ENCODE measurements at regions not wholly inside any gene's neighbourhood (a gene's known extent, or its start where the extent isn't known, plus 50 kb on each side); places are given as distances from the start of the nearest gene placed in this dataset.

GRCh38 chr7:85608804-85609203 is 421.9 kb upstream of the SEMA3D start:
- Mint-ChIP-seq H3K4me3 (no peak overlapping the region), H3K27ac (no peak overlapping the region), H3K9me3 (peaks cover 0 to 20% (median 7%) of the 10 kb centered on the region in 9 donors), H3K4me1 (no peaks in the 10 kb centered on the region), H3K36me3 (peaks cover 0 to 2% (median 0%) of the 10 kb centered on the region in 3 donors), H3K27me3 (no peaks in the 10 kb centered on the region)
- no peak for ATAC-seq
- DNase-seq = no peak
- POLR2A ChIA-PET = no interaction called here

DNA sequence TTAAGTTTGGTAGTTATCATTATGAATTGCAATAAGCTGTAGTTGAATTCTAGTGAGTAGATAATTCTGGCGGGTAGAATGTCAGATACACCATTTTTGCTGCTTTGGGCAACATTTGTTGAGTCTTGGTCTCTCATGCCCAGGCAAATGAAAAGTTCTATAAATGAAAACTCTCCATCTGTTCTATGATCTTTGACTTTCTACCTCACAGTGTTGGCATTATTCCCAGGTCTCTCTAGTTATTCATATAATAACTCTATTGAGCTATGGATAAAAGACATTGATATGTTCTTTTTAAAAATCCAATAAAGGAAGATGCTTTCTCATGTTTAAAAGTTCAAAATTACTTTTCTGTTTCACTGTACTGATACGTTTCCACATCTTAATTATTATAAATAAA is 415.3 kb upstream of the SEMA3D start:
- ATAC-seq (no peak), DNase-seq (no peak)
- POLR2A ChIA-PET = no interaction called here
- Mint-ChIP-seq H3K27me3 (no peaks in the 10 kb centered on the region), H3K9me3 (peaks cover 0 to 21% (median 0%) of the 10 kb centered on the region in 9 donors), H3K4me3 (no peak overlapping the region), H3K4me1 (no peaks in the 10 kb centered on the region), H3K27ac (no peak overlapping the region), H3K36me3 (no peaks in the 10 kb centered on the region)

DNA sequence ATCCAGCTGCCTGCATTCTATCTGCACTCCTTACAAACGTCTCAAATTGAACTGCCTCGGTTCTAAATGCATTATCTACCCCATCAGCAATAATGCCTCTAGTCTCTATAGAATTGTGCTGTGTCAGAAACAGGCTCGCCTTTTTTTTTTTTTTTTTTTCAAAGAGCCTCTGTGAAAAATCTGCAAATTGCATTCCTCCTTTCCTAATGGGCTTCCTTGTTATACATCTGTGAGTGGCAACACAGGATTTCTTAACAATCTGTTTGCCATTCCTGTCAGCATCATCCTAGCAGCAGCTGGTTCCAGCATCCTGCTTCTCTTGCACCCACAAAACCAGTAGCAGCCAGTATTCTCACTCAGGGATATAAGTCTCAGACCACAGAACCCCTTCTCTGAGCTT is 413.5 kb upstream of the SEMA3D start:
- H3K27me3 Mint-ChIP-seq = no peaks in the 10 kb centered on the region
- H3K4me1 Mint-ChIP-seq = no peaks in the 10 kb centered on the region
- H3K4me3 Mint-ChIP-seq = no peak overlapping the region
- no peak overlapping the region for H3K27ac Mint-ChIP-seq
- no peak for ATAC-seq
- no peaks in the 10 kb centered on the region for H3K36me3 Mint-ChIP-seq
- no peak for DNase-seq
- POLR2A ChIA-PET = no interaction called here
- peaks cover 0 to 18% (median 0%) of the 10 kb centered on the region in 9 donors for H3K9me3 Mint-ChIP-seq

GRCh38 chr7:85596827-85597226 is 410.0 kb upstream of the SEMA3D start:
- H3K4me3 Mint-ChIP-seq = no peak overlapping the region
- H3K9me3 Mint-ChIP-seq = peaks cover 0 to 7% (median 0%) of the 10 kb centered on the region in 9 donors
- H3K27me3 Mint-ChIP-seq = no peaks in the 10 kb centered on the region
- H3K4me1 Mint-ChIP-seq = no peaks in the 10 kb centered on the region
- H3K36me3 Mint-ChIP-seq = no peaks in the 10 kb centered on the region
- POLR2A ChIA-PET = no interaction called here
- no peak for ATAC-seq
- no peak overlapping the region for H3K27ac Mint-ChIP-seq
- no peak for DNase-seq

GRCh38 chr7:85595750-85596178 is 408.9 kb upstream of the SEMA3D start:
- Mint-ChIP-seq H3K36me3 (no peaks in the 10 kb centered on the region), H3K4me1 (no peaks in the 10 kb centered on the region), H3K27me3 (no peaks in the 10 kb centered on the region), H3K4me3 (no peak overlapping the region), H3K27ac (no peak overlapping the region), H3K9me3 (peaks cover 0 to 7% (median 0%) of the 10 kb centered on the region in 9 donors)
- DNase-seq (no peak), ATAC-seq (no peak)
- POLR2A ChIA-PET = no interaction called here

DNA sequence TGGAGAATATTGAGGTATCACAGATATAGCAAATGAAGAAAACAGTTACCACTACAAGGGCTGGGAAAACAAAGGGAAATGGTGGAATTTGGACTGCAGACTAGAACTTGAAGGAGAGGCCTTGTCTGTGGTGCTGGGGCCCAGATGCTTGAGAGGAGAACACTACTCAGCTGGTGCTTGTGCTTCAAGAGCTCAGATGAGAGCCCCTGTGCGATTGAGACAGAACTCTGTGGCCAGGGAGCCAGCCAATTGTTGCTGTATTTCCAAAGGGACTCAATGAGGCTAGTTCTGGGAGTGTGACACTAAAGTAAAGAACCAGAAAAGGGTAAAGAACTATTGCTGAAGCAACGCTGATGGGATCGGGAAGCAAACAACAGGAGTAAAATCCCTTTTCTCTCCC is 406.5 kb upstream of the SEMA3D start:
- Mint-ChIP-seq H3K4me1 (no peaks in the 10 kb centered on the region), H3K27ac (no peak overlapping the region), H3K27me3 (no peaks in the 10 kb centered on the region), H3K9me3 (peaks cover 0 to 3% (median 0%) of the 10 kb centered on the region in 9 donors), H3K4me3 (no peak overlapping the region), H3K36me3 (no peaks in the 10 kb centered on the region)
- POLR2A ChIA-PET = no interaction called here
- ATAC-seq (no peak), DNase-seq (no peak)

GRCh38 chr7:85587785-85588184 is 400.9 kb upstream of the SEMA3D start:
- Mint-ChIP-seq H3K4me1 (no peaks in the 10 kb centered on the region), H3K27me3 (no peaks in the 10 kb centered on the region), H3K4me3 (no peak overlapping the region), H3K27ac (no peak overlapping the region), H3K36me3 (no peaks in the 10 kb centered on the region), H3K9me3 (peaks cover 0 to 2% (median 0%) of the 10 kb centered on the region in 9 donors)
- DNase-seq (no peak), ATAC-seq (no peak)
- POLR2A ChIA-PET = no interaction called here

DNA sequence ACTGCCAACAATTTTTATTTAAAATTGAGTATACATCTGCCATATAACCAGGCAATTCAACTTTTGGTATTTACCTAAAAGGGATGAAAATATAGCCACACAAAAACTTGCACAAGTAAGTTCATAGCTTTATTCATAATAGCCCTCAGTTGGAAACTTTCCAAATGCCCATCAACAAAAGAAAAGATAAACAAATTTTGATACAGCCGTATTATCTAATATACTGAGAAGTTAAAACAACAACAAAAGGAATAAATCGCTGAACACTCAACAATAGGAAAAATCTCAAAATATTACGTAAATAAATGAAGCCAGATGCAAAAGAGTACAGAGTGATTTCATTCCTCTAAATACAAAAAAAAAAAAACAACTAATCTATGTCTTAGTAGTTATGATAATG is 399.2 kb upstream of the SEMA3D start:
- no peak overlapping the region for H3K4me3 Mint-ChIP-seq
- no peaks in the 10 kb centered on the region for H3K36me3 Mint-ChIP-seq
- H3K27ac Mint-ChIP-seq = no peak overlapping the region
- no peaks in the 10 kb centered on the region for H3K4me1 Mint-ChIP-seq
- DNase-seq (no peak), ATAC-seq (no peak)
- H3K9me3 Mint-ChIP-seq = peaks cover 0 to 2% (median 0%) of the 10 kb centered on the region in 9 donors
- H3K27me3 Mint-ChIP-seq = no peaks in the 10 kb centered on the region
- POLR2A ChIA-PET = no interaction called here

DNA sequence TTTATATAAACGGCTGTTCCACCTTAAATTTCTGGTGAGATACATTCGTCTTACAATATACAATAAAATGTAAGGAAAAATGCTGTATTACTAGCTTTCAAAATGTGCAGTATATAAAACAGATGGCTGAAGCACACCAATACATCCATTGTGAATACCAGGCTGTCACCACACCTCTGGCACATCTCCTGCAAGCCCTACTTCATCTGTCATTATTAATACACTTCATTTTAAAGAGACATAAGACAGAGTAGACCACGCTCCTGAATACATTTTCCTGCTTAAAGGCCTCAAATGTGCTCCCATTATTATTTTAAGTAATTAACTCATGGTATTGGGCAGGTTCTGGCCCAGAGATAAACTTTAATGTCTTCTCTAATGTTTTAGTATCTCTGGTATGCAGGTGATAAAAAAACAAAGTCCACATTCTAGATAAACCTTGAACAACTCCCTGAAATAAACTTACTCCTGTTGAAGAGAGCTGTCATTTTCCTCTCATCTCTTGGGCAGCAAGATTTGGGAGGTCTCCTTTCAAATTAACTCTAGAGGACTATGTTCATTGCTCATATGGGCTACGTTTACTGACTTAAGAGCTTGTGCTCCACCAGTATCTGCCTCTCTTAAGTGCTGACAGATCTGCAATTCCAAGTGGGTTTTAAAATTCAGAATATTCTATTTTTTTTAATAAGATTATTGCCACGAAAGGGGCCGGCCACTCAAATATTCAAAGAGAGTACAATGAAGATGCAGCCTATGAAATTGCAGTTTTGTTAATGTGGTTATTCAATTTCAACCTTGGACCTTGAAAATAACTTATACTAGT is 396.5 kb upstream of the SEMA3D start:
- peaks cover 0 to 3% (median 0%) of the 10 kb centered on the region in 9 donors for H3K9me3 Mint-ChIP-seq
- H3K4me1 Mint-ChIP-seq = no peaks in the 10 kb centered on the region
- no peak overlapping the region for H3K27ac Mint-ChIP-seq
- POLR2A ChIA-PET = no interaction called here
- no peaks in the 10 kb centered on the region for H3K27me3 Mint-ChIP-seq
- H3K4me3 Mint-ChIP-seq = no peak overlapping the region
- ATAC-seq = no peak
- H3K36me3 Mint-ChIP-seq = no peaks in the 10 kb centered on the region
- DNase-seq = no peak

DNA sequence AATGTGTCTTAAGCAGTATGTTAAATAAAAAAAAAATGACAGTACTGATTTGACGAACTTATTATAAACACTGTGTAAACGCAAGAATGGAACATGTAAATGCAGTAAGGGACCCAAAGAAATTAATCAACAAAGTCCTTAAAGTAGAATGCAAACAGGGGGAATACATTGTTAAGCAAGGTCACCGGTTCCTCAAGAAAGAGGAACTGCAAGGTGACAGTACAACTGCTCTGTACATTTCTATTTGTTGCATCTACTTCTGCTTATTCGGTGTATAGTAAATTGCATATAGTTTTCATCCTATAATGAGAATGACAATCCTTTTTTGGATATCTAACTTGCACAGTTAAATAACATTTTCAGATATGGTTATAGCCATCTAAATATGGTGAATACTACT is 387.0 kb upstream of the SEMA3D start:
- H3K4me3 Mint-ChIP-seq = no peak overlapping the region
- no peaks in the 10 kb centered on the region for H3K36me3 Mint-ChIP-seq
- H3K27ac Mint-ChIP-seq = no peak overlapping the region
- H3K4me1 Mint-ChIP-seq = no peaks in the 10 kb centered on the region
- no peaks in the 10 kb centered on the region for H3K27me3 Mint-ChIP-seq
- DNase-seq (no peak), ATAC-seq (no peak)
- POLR2A ChIA-PET = no interaction called here
- H3K9me3 Mint-ChIP-seq = peaks cover 0 to 4% (median 0%) of the 10 kb centered on the region in 9 donors

DNA sequence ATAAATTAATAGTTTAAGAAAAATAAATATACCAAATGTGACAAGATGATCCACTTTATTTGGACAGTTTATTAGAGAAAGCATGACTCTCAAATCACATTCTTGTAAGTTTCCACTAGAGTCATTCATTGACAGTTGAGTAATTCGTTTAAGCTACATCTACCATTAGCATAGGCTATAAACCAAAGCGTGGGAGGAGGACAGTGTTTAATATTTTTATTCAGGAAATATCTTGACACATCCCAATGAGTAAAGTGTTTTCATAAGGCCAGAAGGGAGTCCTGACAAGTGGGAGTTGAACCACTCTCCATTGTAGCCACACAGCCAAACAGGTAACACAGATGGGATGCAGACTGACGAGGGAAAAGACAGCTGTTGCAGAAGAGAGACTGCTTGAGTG is 386.5 kb upstream of the SEMA3D start:
- Mint-ChIP-seq H3K36me3 (no peaks in the 10 kb centered on the region), H3K27ac (no peak overlapping the region), H3K27me3 (no peaks in the 10 kb centered on the region), H3K9me3 (peaks cover 0 to 3% (median 0%) of the 10 kb centered on the region in 9 donors), H3K4me3 (no peak overlapping the region), H3K4me1 (no peaks in the 10 kb centered on the region)
- DNase-seq = no peak
- no peak for ATAC-seq
- POLR2A ChIA-PET = no interaction called here

GRCh38 chr7:85570898-85571297 is 384.0 kb upstream of the SEMA3D start:
- DNase-seq (no peak), ATAC-seq (no peak)
- H3K27me3 Mint-ChIP-seq = no peaks in the 10 kb centered on the region
- H3K4me1 Mint-ChIP-seq = no peaks in the 10 kb centered on the region
- no peaks in the 10 kb centered on the region for H3K36me3 Mint-ChIP-seq
- no peak overlapping the region for H3K27ac Mint-ChIP-seq
- POLR2A ChIA-PET = no interaction called here
- H3K4me3 Mint-ChIP-seq = no peak overlapping the region
- H3K9me3 Mint-ChIP-seq = peaks cover 0 to 4% (median 0%) of the 10 kb centered on the region in 9 donors

GRCh38 chr7:85567983-85568382 is 381.1 kb upstream of the SEMA3D start:
- no peak for DNase-seq
- Mint-ChIP-seq H3K27me3 (no peaks in the 10 kb centered on the region), H3K9me3 (peaks cover 0 to 4% (median 0%) of the 10 kb centered on the region in 9 donors), H3K27ac (no peak overlapping the region), H3K4me1 (no peaks in the 10 kb centered on the region), H3K4me3 (no peak overlapping the region), H3K36me3 (no peaks in the 10 kb centered on the region)
- POLR2A ChIA-PET = no interaction called here
- ATAC-seq = no peak
